Left cardiac atrium (tissue), 4 donors: ENCODE measurements at regions not wholly inside any gene's neighbourhood (a gene's known extent, or its start where the extent isn't known, plus 50 kb on each side); places are given as distances from the start of the nearest gene placed in this dataset.

Experiments
- ATAC-seq, 2 donors: fragments of 200-7000 bp; cut with Tn5 transposase; one replicate each; pipeline ENCODE4 v1.9.1; 2020; ENCODE audit warnings: mild to moderate bottlenecking in 2 of 2, moderate library complexity in 2 of 2
- DNase-seq: peaks from one replicate; pipeline ENCODE4 v3.0.0-alpha.2; 2020
- intact Hi-C, 2 donors: fragments of 100-400 bp; cut with DNase I; formaldehyde crosslinking; loops; one replicate each; pipeline versions ENCODE4 v1.14.1 to v1.15.1; 2022 to 2023
- donor health status: DM: no; HTN: yes; CAD: no.
- donor health status: DM: no; HTN: yes; CAD: no; lungs with severe emphysema.
- donor health status: DM: yes; HTN: yes; CAD: no.
- donor health status: Dilated cardiomyopathy.

DNA sequence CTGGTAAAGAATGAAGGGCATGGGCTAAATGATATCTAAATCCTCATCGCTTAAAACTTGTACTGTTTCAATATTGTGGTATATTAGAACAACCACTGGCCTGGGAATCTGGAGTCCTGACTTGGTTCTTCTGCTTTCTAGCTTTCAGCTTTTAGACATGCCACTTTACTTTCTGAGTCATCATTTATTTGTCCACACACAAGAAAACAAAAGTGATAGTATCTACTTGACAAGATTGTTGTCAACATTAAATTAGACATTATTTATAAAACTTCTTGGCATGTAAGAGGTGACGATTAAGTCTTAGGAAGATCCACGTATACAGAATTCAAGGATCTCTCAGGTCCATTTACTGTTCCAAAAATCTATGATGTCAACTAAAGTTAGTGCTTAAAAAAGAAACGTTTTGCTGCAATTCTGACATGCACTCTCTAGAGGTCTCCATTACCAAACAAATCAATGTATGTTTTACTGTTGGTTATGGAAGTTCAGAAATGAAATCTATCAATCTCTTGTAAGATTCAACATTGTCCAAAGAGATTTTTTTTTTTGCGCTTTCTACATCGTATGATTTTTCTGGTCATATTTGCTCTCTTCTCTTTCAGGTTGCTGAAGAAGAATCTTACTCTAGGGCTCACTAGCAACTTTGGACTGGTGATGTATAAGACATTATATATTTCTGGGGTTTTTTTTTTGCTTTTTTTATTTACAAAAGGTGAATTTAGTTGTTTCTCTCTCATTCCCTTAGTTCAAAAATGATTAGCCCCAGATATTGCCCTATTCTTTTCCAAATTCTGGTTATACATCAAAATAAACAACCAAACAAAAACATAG is 53.6 kb upstream of the DYNC1I1 start:
- ATAC-seq (peak in 1 of 2 donors; percentile 38), DNase-seq (no peak)
- intact Hi-C loops: no loop called here

DNA sequence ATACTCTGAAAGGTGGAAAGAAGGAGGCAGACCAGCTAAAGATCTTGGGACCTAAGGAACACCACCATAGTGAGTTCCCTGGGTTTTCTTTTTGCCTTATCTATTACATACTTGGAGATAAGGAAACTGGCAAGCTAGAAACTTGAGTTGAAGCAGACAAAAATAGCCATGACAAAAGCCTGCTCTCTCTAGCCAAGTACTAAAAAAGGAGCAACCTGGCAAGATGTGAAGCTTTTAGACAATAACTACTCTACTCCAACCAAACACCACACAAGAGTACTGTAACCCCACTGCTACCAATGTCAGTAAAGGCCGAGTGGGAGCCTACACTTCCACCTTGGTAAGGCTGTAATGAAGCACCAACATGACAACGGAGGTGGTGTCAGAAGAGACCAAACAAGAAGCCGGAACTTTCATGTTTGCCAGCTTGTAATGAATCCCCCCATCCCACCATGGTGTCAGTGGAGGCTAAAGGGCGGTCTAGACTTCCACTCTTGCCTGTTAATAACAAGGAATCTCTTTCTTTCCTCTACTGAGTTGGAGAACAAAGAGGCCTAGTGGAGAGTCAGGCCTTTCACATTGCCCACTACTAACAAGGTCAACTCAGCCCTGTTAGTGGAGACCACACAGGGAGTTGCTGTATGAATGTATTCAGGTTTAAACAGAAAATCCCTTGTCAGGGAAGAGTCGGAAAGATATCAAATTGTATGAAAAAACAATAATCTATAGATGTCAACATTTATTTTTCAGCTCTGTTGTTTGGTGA is 55.8 kb upstream of the DYNC1I1 start:
- peak; percentile 72 to 83 for ATAC-seq
- DNase-seq: no peak

DNA sequence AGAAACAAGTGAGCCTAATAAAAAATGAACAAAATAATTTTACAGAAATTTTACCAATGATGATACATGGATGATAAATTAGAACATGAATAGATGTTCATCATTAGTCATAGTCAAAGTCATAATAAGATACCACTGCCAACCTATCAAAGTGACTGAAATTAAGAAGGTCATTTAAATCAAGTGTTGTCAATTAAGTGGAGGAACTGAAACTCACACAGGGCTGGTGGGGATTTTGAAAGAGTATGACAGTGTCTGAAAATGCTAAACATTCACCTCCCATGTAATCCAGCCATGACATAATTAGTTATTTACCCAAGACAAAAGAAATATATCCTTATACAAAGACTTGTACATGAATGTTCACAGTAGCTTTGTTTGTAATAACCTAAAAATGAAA is 57.1 kb upstream of the DYNC1I1 start:
- intact Hi-C loops: no loop called here
- DNase-seq: no peak
- no peak for ATAC-seq

More for the DNA sequence above, 55.8 kb upstream of the DYNC1I1 start:
- intact Hi-C loops: no loop called here

DNA sequence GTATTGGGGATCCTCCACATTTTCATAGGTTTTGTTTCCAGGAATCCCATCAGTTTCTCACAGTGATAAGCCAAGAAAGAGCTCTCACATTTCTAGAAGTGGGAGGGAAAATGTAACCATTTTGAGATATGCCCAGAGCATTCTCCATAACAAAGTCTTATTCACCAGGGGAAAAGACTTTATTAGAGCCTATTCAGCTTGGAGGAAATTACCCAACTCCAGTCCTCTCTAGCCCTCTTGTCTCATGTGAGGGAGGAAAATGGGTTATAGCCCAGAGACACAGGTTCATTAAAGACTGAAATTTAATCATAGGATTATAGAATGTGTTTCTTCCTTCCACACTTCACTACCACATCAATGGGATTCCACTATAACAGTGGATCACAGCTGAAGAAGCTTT is 61.6 kb upstream of the DYNC1I1 start:
- intact Hi-C loops: no loop called here
- DNase-seq (no peak), ATAC-seq (no peak)

DNA sequence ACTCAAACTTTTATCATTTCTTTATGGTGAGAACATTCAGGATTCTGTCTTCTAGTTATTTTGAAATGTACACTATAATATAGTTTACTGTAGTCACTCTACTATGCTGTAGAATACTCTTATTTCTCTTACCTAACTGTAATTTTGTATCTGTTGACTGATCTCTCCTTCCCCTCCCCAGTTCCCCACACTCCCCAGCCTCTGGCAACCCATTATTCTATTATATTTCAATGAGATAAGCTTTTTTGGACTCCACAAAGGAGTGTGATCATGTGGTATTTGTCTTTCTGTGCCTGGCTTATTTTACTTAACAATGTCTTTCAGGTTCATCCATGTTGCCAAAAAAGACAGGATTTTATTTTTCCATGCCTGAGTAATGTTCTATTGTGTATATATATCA is 71.4 kb upstream of the DYNC1I1 start:
- DNase-seq (no peak), ATAC-seq (no peak)
- intact Hi-C loops: no loop called here

DNA sequence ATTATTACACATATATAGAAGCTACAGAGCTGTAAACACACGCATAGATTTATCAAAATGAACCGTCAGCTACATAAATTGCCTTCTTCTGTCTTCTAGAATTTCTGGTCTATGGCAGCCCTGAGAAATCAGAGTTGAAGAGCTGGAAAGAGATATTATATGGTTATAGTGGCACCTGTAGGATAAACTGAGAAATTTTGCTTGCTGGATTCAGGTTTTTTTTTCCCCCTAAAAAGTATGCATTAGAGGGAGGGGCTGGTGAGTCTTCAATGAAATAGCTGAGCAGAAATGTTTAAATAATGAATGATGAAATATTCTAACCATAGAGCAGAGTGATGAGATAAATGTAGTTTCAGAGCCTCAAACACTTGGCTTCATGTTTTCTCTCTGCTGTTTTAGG is 78.0 kb upstream of the DYNC1I1 start:
- DNase-seq: no peak
- no peak for ATAC-seq

DNA sequence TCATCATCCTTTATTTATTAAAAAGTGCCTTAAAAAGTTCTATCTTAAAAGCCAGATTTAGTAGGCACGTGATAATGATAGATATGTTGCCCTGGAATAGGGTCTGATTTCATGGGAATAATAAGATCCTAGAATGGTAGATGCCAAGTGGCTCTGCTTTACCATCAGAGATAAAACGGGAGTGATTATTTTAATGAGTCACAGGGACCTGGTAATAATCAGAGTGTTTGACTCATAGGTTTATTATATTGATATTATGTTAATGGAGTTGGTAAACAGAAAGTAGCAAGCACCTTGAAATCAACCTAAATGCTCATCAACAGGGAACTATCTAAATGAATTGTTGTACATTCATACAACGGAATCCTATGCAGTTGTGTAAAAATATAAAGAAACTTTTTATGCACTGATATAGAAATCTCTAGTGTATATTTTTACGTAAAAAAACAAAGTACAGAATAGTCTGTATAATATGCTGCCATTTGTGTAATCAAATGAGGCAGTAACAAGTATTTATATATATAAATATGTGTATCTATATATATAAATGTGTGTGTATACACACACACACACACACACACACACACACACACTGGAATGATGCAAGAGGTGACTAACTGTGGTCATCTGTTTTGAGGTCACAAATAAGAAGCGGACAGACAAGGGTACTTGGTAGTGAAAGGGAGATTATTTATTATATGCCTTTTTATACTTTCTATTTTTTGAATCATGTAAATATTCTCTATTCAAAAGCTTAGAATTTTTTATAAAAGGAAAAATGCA is 78.6 kb upstream of the DYNC1I1 start:
- DNase-seq: no peak
- no peak for ATAC-seq
- intact Hi-C loops: no loop called here

More for the DNA sequence above, 78.0 kb upstream of the DYNC1I1 start:
- intact Hi-C loops: no loop called here

DNA sequence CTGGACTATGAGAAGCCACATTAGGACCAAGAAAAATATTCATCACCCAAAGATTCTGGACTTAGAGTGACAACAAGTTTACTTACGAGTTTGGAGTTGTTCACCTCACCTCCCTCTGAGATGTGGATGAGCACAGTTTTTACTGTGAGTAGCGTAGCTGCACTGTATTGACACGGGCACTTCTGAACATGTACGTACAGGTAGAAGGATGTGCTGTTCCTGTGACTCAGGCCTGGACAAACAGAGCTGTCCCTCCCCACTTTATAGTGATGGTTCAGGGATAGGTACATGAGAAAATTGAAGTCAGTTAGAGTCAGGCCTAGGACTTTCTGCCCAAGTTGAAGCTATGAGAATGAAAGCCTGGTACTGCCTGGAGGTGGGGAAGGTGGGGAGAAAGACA is 80.9 kb upstream of the DYNC1I1 start:
- no peak for DNase-seq
- intact Hi-C loops: no loop called here

DNA sequence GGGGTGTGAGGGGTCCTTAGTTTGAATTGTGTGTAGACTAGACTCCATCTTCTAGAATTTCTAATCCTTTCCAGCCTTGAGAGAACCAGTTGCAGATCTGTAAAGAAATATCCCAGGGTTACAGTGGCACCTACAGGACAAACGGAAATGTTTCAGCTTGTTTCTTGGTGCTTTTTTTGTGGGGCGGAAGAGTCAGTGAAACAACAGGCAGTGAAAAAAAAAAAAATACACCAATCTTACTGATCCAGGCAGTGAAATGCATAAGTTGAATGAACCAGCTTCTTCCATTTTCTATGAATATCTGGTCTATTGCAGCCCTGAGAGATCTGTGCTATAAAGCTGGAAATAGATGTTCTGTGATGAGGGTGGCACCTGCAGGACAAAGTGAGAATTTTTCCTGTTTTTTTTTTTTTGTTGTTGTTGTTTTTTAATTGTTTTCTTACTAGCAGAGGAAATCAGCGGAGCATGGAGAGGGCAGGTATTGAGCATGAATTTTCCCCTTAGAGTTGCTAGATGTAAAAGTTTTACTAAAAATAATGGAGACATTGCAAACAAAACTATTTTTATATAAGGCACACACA is 81.9 kb upstream of the DYNC1I1 start:
- ATAC-seq (peak; percentile 59 to 62), DNase-seq (no peak)
- intact Hi-C loops: no loop called here

More for the DNA sequence above, 80.9 kb upstream of the DYNC1I1 start:
- ATAC-seq: no peak

DNA sequence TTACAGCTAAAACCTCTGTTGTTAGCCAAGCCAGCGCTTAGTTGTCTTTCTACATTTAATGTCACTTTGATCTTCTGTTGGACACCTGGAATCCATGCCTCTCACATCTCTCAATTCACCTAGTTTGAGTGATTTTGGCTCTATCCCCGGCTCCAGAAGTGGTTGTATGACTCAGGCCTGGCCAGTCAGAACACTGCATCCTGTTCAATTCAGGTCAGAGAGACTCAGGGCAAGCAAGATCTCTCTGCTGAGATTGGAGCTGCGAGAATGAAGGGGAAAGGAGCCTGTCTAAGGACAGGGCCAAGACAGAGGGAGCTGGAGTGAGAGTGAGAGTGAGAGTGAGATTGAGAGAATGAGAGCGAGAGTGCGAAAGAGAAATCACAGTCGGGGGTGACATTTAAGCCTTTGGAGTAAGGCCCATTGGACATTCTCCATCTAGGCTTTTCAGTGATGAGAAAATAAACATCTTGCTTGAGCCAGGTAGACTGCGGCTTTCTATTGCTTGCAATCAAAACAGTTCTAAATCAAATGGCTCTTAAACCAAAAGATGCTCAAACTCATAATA is 83.3 kb upstream of the DYNC1I1 start:
- no peak for DNase-seq
- intact Hi-C loops: loop anchor here (5.0 kb wide), 2 partner anchors 162 to 177 kb away; no protein-coding TSS in a partner anchor
- ATAC-seq: peak; percentile 23 to 53

DNA sequence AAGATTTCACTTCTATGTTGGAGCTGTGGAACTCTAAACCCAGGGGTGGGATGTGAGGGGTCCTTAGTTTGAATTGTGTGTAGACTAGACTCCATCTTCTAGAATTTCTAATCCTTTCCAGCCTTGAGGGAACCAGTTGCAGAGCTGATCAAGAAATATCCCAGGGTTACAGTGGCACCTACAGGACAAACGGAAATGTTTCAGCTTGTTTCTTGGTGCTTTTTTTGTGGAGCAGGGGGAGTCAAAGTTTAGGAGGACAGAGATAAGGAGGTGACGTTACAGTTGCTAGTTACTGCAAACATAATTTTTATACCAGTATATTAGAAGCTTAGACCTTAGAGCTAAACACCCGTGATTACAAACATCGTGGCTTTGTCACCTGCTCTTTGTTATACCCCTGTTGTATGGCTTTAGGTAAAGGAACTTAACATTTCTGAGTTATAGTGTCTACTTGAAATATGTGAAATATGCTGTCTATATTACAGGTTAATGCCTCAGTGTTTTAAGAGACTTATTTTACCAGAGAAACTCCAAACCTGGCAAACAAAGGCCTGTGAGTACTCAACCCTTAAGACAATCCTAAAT is 84.5 kb upstream of the DYNC1I1 start:
- no peak for DNase-seq
- intact Hi-C loops: loop anchor here (5.0 kb wide), 2 partner anchors 161 to 176 kb away; no protein-coding TSS in a partner anchor
- peak; percentile 26 to 53 for ATAC-seq

DNA sequence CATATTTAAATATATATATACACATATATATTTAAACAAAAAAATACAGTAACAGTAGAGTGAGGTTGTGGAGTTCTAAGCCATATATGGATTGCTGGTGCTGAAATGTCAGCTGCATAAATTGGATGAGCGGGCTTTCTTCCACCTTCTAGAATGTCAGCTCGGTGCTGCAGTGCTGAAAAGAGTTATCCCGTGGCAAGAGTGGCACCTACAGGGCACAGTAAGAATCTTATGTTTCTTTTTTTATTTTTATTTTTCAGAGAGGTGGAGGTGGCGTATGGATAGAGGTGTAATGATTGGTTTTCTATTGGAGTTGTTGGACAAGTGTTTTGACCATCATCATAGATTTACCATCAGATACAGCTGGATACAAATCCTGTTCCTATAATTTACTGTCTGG is 86.2 kb upstream of the DYNC1I1 start:
- DNase-seq (peak; percentile 63), ATAC-seq (peak; percentile 64 to 74)
- intact Hi-C loops: loop anchor here (5.0 kb wide), 2 partner anchors 159 to 174 kb away; no protein-coding TSS in a partner anchor

DNA sequence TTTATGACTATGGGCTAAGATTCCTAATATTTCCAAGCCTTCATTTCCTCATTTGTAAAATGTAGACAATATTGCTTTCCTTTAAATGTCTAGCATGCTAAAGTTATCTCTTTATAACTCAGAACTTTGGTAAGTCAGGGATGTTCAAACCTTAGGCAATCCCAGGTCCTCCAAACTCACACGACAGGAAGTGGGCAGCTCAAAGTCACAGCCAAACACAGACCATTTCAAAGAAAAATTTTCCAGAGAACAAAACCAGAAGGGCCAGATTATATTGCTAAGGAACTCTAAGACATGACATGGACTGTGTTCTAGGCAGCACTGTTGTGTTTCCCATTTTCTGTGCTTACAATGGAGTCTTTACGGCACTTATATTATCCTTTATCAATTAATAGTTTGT is 87.8 kb upstream of the DYNC1I1 start:
- ATAC-seq (no peak), DNase-seq (no peak)
- intact Hi-C loops: loop anchor here (2.0 to 5.0 kb wide), 3 partner anchors 56 to 142 kb away; partner anchors contain the start of gene PDK4 (in 1 of the 2)

DNA sequence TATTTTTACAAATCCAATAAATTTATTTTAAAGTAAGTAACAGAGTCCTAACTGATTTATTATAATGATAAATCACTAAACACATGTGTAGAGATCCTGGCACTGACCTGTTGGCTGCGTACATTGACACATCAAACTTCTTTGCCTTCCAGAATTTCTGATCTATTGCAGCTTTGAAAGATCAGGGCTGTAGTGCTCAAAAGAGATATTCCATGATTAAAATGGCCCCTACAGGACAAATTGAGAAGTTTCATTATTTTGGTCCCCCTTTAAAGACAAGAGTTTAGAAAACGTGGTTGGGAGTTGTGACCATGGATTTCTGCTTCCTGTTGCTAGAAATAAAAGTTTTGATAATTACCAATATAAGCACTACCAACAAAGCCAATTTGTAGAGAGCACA is 87.7 kb upstream of the PDK4 start:
- peak; percentile 62 to 69 for ATAC-seq
- no peak for DNase-seq
- intact Hi-C loops: loop anchor here (2.0 to 5.0 kb wide), 3 partner anchors 55 to 142 kb away; partner anchors contain the start of gene PDK4 (in 1 of the 2)

DNA sequence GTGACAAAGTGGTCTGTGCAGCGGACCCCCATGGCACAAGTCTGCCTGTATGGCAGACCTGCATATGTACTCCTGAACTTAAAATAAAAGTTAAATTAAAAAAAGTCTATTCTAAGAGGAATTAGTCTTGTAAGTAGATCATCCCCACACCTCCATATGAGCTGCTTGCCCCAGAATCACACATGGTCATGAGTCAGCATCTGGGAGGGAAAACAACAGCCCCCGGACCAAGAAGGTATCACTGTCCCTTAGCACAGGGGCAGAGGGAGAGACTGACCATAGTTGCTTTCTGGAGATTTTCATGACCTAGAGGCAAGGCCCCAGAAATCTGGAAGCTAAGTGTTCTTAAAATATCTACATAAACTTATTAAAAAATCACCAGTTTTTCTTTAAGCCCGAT is 86.6 kb upstream of the PDK4 start:
- no peak for ATAC-seq
- intact Hi-C loops: loop anchor here (5.0 kb wide), 2 partner anchors 86 to 141 kb away; partner anchors contain the start of gene PDK4 (in 1 of the 2)

DNA sequence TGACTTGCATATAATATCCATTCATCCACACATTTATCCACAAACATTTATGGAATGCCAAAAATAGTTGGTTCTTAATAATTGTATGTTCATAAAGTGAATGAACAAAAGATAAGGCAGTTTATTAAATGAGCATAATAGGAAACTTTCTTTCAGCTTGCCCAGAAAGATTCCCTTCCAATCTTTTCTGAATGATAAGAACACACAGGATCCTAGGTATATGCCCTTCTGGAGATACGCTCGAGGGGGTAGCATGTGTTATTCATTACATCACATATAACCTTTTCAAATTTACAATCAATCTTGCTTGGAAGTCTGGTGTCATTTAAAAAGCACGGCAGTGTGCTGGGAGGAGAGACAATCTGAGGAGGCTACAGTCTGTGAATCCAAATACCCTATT is 80.4 kb upstream of the PDK4 start:
- ATAC-seq: no peak
- DNase-seq: no peak
- intact Hi-C loops: no loop called here

More for the DNA sequence above, 86.6 kb upstream of the PDK4 start:
- no peak for DNase-seq

DNA sequence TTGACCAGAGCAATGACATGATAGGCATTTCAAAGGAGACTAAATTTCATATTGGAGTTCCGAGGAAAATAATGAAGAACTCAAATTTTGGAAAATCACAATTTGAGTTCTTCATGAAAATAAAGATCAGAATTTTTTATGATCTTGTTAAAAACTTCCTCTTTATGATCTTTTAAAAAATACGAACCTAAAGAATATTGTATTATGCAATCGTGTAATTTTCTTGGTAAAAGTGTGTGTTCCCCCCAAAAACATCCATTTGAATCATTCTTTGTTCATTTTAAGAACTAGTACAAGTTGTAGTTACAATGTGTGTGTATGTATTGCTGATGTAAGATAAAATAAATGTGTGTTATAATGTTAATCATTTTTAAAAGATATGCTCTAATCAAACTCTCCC is 79.3 kb upstream of the PDK4 start:
- DNase-seq (no peak), ATAC-seq (no peak)
- intact Hi-C loops: no loop called here

DNA sequence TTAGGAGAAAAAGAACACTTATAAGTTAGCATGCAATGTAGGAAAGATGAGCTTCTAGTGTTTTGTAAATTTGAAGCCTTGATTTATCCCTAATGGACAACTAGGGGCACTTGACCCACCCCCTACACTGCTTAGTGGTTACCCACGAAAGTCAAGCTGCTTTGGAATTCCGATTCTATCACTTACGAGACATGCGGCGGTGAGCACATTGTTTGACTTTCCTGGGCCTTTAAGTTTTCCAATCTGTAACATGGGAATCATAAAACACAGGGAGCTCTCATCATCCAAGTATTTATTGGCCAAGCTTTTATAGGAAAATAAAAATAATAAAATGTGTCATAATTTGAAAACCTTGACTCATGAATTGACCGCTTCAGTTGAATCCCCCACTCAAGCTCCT is 78.7 kb upstream of the PDK4 start:
- DNase-seq: no peak
- intact Hi-C loops: no loop called here
- ATAC-seq: no peak
